RWPE2 (cell line): ENCODE measurements at regions not wholly inside any gene's neighbourhood (a gene's known extent, or its start where the extent isn't known, plus 50 kb on each side); places are given as distances from the start of the nearest gene placed in this dataset.

Experiments used
- ATAC-seq: fragments of 200-7000 bp; cut with Tn5 transposase; 3 replicates; pipeline ENCODE4 v1.9.1; 2021; ENCODE audit warnings: low read depth
- DNase-seq: peaks from one replicate; pipeline ENCODE4 v3.0.0-alpha.2; 2020; ENCODE audit warnings: low spot score
- H3K27ac ChIP-seq: fragments of 450-650 bp; 2 replicates; pipeline ENCODE4 v1.5.1; 2017; ENCODE audit warnings: mild to moderate bottlenecking; ENCODE audit not compliant: poor library complexity, severe bottlenecking
- H3K27me3 ChIP-seq: fragments of 250-450 bp; sonication (Bioruptor Pico); 2 replicates; pipeline ENCODE4 v1.5.1; 2021; ENCODE audit warnings: mild to moderate bottlenecking, moderate library complexity; ENCODE audit not compliant: insufficient read depth, poor library complexity, severe bottlenecking
- H3K36me3 ChIP-seq: fragments of 250-450 bp; sonication (Bioruptor Pico); 2 replicates; pipeline ENCODE4 v1.5.1; 2020; ENCODE audit warnings: low read depth, mild to moderate bottlenecking, moderate library complexity
- H3K4me1 ChIP-seq: fragments of 250-450 bp; sonication (Bioruptor Pico); 2 replicates; pipeline ENCODE4 v1.5.1; 2021; ENCODE audit warnings: mild to moderate bottlenecking, moderate library complexity; ENCODE audit not compliant: insufficient read depth, poor library complexity, severe bottlenecking
- H3K4me3 ChIP-seq: fragments of 250-450 bp; sonication (Bioruptor Pico); 2 replicates; pipeline ENCODE4 v1.5.1; 2021; ENCODE audit warnings: mild to moderate bottlenecking, moderate library complexity; ENCODE audit not compliant: severe bottlenecking
- H3K9me3 ChIP-seq: fragments of 250-450 bp; sonication (Bioruptor Pico); 2 replicates; pipeline ENCODE4 v1.5.1; 2021; ENCODE audit warnings: mild to moderate bottlenecking, moderate library complexity; ENCODE audit not compliant: severe bottlenecking
- CTCF ChIP-seq: fragments of 450-650 bp; IDR thresholded peaks from one replicate; pipeline ENCODE4 v1.5.1; 2017; ENCODE audit warnings: mild to moderate bottlenecking, moderate library complexity; ENCODE audit not compliant: poor library complexity, severe bottlenecking

- ATAC-seq (peak; percentile 40; the same call in 1 of the 3 replicates), DNase-seq (no peak)
- no peaks in the 10 kb centered on the region for H3K36me3 ChIP-seq
- no peaks in the 10 kb centered on the region for H3K27me3 ChIP-seq
- no peaks in the 10 kb centered on the region for H3K4me1 ChIP-seq
- peak; percentile 88 for TF ChIP-seq CTCF
- no peak overlapping the region for H3K4me3 ChIP-seq
- no peak overlapping the region for H3K27ac ChIP-seq
- no peaks in the 10 kb centered on the region for H3K9me3 ChIP-seq
Measured at GRCh38 chr7:80047856-80048459, 86.7 kb upstream of the GNAI1 start.

- ATAC-seq (no peak), DNase-seq (no peak)
- no peak for TF ChIP-seq CTCF
- no peaks in the 10 kb centered on the region for H3K4me1 ChIP-seq
- no peaks in the 10 kb centered on the region for H3K27me3 ChIP-seq
- H3K36me3 ChIP-seq = no peaks in the 10 kb centered on the region
- no peaks in the 10 kb centered on the region for H3K9me3 ChIP-seq
- H3K4me3 ChIP-seq = no peak overlapping the region
- no peak overlapping the region for H3K27ac ChIP-seq
Measured at GRCh38 chr7:80047032-80047431, 87.6 kb upstream of the GNAI1 start.

GRCh38 chr7:80044796-80045195 lies 89.8 kb upstream of the GNAI1 start:
- no peak overlapping the region for H3K4me3 ChIP-seq
- H3K36me3 ChIP-seq = no peaks in the 10 kb centered on the region
- ATAC-seq (no peak), DNase-seq (no peak)
- H3K27me3 ChIP-seq = no peaks in the 10 kb centered on the region
- no peak for TF ChIP-seq CTCF
- no peak overlapping the region for H3K27ac ChIP-seq
- no peaks in the 10 kb centered on the region for H3K4me1 ChIP-seq
- H3K9me3 ChIP-seq = no peaks in the 10 kb centered on the region

GRCh38 chr7:80040752-80041151 lies 93.9 kb upstream of the GNAI1 start:
- no peak for TF ChIP-seq CTCF
- ATAC-seq = no peak
- DNase-seq = no peak
- H3K27ac ChIP-seq = no peak overlapping the region
- no peaks in the 10 kb centered on the region for H3K9me3 ChIP-seq
- H3K4me3 ChIP-seq = no peak overlapping the region
- no peaks in the 10 kb centered on the region for H3K27me3 ChIP-seq
- no peaks in the 10 kb centered on the region for H3K4me1 ChIP-seq
- no peaks in the 10 kb centered on the region for H3K36me3 ChIP-seq

- no peak for TF ChIP-seq CTCF
- no peak overlapping the region for H3K27ac ChIP-seq
Measured at GRCh38 chr7:80040335-80040734, 94.3 kb upstream of the GNAI1 start.

More at GRCh38 chr7:80040335-80040734, 94.3 kb upstream of the GNAI1 start:
- H3K36me3 ChIP-seq = no peaks in the 10 kb centered on the region
- no peak for ATAC-seq
- H3K27me3 ChIP-seq = no peaks in the 10 kb centered on the region
- no peaks in the 10 kb centered on the region for H3K9me3 ChIP-seq
- no peak for DNase-seq
- no peak overlapping the region for H3K4me3 ChIP-seq
- no peaks in the 10 kb centered on the region for H3K4me1 ChIP-seq
